H9 (cell line): ENCODE measurements at regions not wholly inside any gene's neighbourhood (a gene's known extent, or its start where the extent isn't known, plus 50 kb on each side); places are given as distances from the start of the nearest gene placed in this dataset.

Experiments used
- DNase-seq: peaks from one replicate; pipeline ENCODE4 v3.0.0-alpha.2; 2017
- H2AFZ ChIP-seq: one replicate; pipeline ENCODE4 v1.6.1; 2013; ENCODE audit warnings: mild to moderate bottlenecking, low read length, control low read depth, moderate library complexity
- H2AK5ac ChIP-seq: 2 replicates; pipeline ENCODE4 v1.6.1; 2013; ENCODE audit warnings: low read length, control low read depth, mixed read lengths; ENCODE audit not compliant: insufficient read length
- H2BK120ac ChIP-seq: one replicate; pipeline ENCODE4 v1.6.1; 2013; ENCODE audit warnings: low read depth, mild to moderate bottlenecking, low read length, control low read depth, inconsistent platforms; ENCODE audit not compliant: poor library complexity, severe bottlenecking
- H2BK12ac ChIP-seq: 2 replicates; pipeline ENCODE4 v1.6.1; 2013; ENCODE audit warnings: low read length, control low read depth, mixed read lengths, low read depth; ENCODE audit not compliant: insufficient read length
- H2BK15ac ChIP-seq: 2 replicates; pipeline ENCODE4 v1.6.1; 2013; ENCODE audit warnings: low read depth, low read length, control low read depth
- H2BK20ac ChIP-seq: one replicate; pipeline ENCODE4 v1.6.1; 2013; ENCODE audit warnings: low read depth, mild to moderate bottlenecking, low read length, control low read depth, inconsistent platforms; ENCODE audit not compliant: poor library complexity, severe bottlenecking
- H2BK5ac ChIP-seq: 2 replicates; pipeline ENCODE4 v1.6.1; 2013; ENCODE audit warnings: low read length, control low read depth, mixed read lengths; ENCODE audit not compliant: insufficient read length
- H3K14ac ChIP-seq: 2 replicates; pipeline ENCODE4 v1.6.1; 2013; ENCODE audit warnings: low read length, control low read depth; ENCODE audit not compliant: insufficient read depth
- H3K18ac ChIP-seq: 2 replicates; pipeline ENCODE4 v1.6.1; 2013; ENCODE audit warnings: low read depth, mild to moderate bottlenecking, mixed read lengths, low read length, control low read depth; ENCODE audit not compliant: insufficient read length
- H3K23ac ChIP-seq: 2 replicates; pipeline ENCODE4 v1.6.1; 2013; ENCODE audit warnings: low read length, control low read depth, mixed read lengths, low read depth; ENCODE audit not compliant: insufficient read length
- H3K23me2 ChIP-seq: 2 replicates; pipeline ENCODE4 v1.6.1; 2013; ENCODE audit warnings: low read depth, mild to moderate bottlenecking, mixed read lengths, low read length, control low read depth; ENCODE audit not compliant: insufficient read length, poor library complexity, severe bottlenecking
- H3K27ac ChIP-seq: 2 replicates; pipeline ENCODE4 v1.5.1; 2013; ENCODE audit warnings: low read length, control low read depth, mixed read lengths, low read depth; ENCODE audit not compliant: insufficient read length
- H3K27me3 ChIP-seq: 2 replicates; pipeline ENCODE4 v1.6.1; 2013; ENCODE audit warnings: low read length, control low read depth, inconsistent platforms; ENCODE audit not compliant: insufficient read depth
- H3K4ac ChIP-seq: 2 replicates; pipeline ENCODE4 v1.6.1; 2013; ENCODE audit warnings: low read depth, mild to moderate bottlenecking, control low read depth, inconsistent platforms, low read length, moderate library complexity
- H3K4me1 ChIP-seq: 2 replicates; pipeline ENCODE4 v1.6.1; 2013; ENCODE audit warnings: low read length, control low read depth, inconsistent platforms; ENCODE audit not compliant: insufficient read depth
- H3K4me2 ChIP-seq: 2 replicates; pipeline ENCODE4 v1.6.1; 2013; ENCODE audit warnings: low read length, control low read depth, mixed read lengths; ENCODE audit not compliant: insufficient read length, insufficient read depth
- H3K56ac ChIP-seq: 2 replicates; pipeline ENCODE4 v1.6.1; 2013; ENCODE audit warnings: low read depth, mild to moderate bottlenecking, mixed read lengths, low read length, control low read depth; ENCODE audit not compliant: insufficient read length
- H3K79me1 ChIP-seq: 2 replicates; pipeline ENCODE4 v1.6.1; 2013; ENCODE audit warnings: low read depth, mild to moderate bottlenecking, moderate library complexity, low read length, control low read depth, inconsistent platforms; ENCODE audit not compliant: insufficient read depth, poor library complexity, severe bottlenecking
- H3K79me2 ChIP-seq: 2 replicates; pipeline ENCODE4 v1.6.1; 2013; ENCODE audit warnings: low read length, control low read depth, inconsistent platforms; ENCODE audit not compliant: insufficient read depth
- H3K9ac ChIP-seq: 2 replicates; pipeline ENCODE4 v1.6.1; 2013; ENCODE audit warnings: low read length, control low read depth, mixed read lengths; ENCODE audit not compliant: insufficient read length; ENCODE audit errors: extremely low read depth
- H3K9me3 ChIP-seq: one replicate; pipeline ENCODE4 v1.6.1; 2013; ENCODE audit warnings: low read depth, low read length, inconsistent platforms; ENCODE audit not compliant: control insufficient read depth
- H3T11ph ChIP-seq: one replicate; pipeline ENCODE4 v1.6.1; 2013; ENCODE audit warnings: mild to moderate bottlenecking, low read length, control low read depth, inconsistent platforms
- H4K20me1 ChIP-seq: one replicate; pipeline ENCODE4 v1.6.1; 2013; ENCODE audit not compliant: control insufficient read depth, insufficient read length, insufficient read depth
- H4K5ac ChIP-seq: 2 replicates; pipeline ENCODE4 v1.6.1; 2013; ENCODE audit warnings: low read depth, mild to moderate bottlenecking, mixed read lengths, low read length, control low read depth; ENCODE audit not compliant: insufficient read length
- H4K8ac ChIP-seq: replicated peaks from 2 replicates; pipeline ENCODE4 v1.6.1; 2013; ENCODE audit warnings: low read length, control low read depth, mixed read lengths, low read depth; ENCODE audit not compliant: insufficient read length
- H4K91ac ChIP-seq: 2 replicates; pipeline ENCODE4 v1.6.1; 2013; ENCODE audit warnings: low read depth, mild to moderate bottlenecking, moderate library complexity, mixed read lengths, low read length, control low read depth; ENCODE audit not compliant: insufficient read length
- H3K27ac Mint-ChIP-seq, 3 experiments: 2 replicates in 2 of 3; 3 replicates in 1 of 3; pipeline ENCODE4 v1.8.0; 2020 to 2021; ENCODE audit warnings: mixed read lengths in 3 of 3, mild to moderate bottlenecking in 1 of 3, moderate library complexity in 1 of 3
- H3K27me3 Mint-ChIP-seq: 2 replicates; pipeline ENCODE4 v1.8.0; 2021; ENCODE audit warnings: low read depth, mild to moderate bottlenecking, moderate library complexity, mixed read lengths
- H3K36me3 Mint-ChIP-seq, 3 experiments: 2 replicates in 2 of 3; 3 replicates in 1 of 3; pipeline ENCODE4 v1.8.0; 2020 to 2021; ENCODE audit warnings: low read depth in 3 of 3, mixed read lengths in 3 of 3; ENCODE audit not compliant: insufficient read depth in 1 of 3
- H3K4me1 Mint-ChIP-seq, 2 experiments: 2 replicates each; pipeline ENCODE4 v1.8.0; 2020; ENCODE audit warnings: mixed read lengths in 2 of 2
- H3K4me3 Mint-ChIP-seq, 2 experiments: 2 replicates in 1 of 2; 3 replicates in 1 of 2; pipeline ENCODE4 v1.8.0; 2020 to 2021; ENCODE audit warnings: mild to moderate bottlenecking in 2 of 2, mixed read lengths in 2 of 2, moderate library complexity in 1 of 2
- H3K9me3 Mint-ChIP-seq, 2 experiments: 2 replicates in 1 of 2; 3 replicates in 1 of 2; pipeline ENCODE4 v1.8.0; 2020; ENCODE audit warnings: mild to moderate bottlenecking in 2 of 2, mixed read lengths in 2 of 2, moderate library complexity in 1 of 2
- WGBS: extraction: QIAGEN DNeasy Blood & Tissue Kit; methylation state at CpG from one replicate; pipeline ENCODE4 v1.1.7; 2013; ENCODE audit warnings: missing lambda C conversion rate, low lambda C conversion rate, mixed read lengths; ENCODE audit not compliant: insufficient read length; ENCODE audit errors: extremely low coverage; 5-methylcytosine and 5-hydroxymethylcytosine counted together
- TF ChIP-seq, protein P1 (sequence below): fragments of 200-600 bp; sonication (generic); conservative IDR thresholded peaks from 3 replicates; pipeline ENCODE4 v1.8.0; 2021; ENCODE audit warnings: antibody characterized with exemption, mild to moderate bottlenecking

DNA sequence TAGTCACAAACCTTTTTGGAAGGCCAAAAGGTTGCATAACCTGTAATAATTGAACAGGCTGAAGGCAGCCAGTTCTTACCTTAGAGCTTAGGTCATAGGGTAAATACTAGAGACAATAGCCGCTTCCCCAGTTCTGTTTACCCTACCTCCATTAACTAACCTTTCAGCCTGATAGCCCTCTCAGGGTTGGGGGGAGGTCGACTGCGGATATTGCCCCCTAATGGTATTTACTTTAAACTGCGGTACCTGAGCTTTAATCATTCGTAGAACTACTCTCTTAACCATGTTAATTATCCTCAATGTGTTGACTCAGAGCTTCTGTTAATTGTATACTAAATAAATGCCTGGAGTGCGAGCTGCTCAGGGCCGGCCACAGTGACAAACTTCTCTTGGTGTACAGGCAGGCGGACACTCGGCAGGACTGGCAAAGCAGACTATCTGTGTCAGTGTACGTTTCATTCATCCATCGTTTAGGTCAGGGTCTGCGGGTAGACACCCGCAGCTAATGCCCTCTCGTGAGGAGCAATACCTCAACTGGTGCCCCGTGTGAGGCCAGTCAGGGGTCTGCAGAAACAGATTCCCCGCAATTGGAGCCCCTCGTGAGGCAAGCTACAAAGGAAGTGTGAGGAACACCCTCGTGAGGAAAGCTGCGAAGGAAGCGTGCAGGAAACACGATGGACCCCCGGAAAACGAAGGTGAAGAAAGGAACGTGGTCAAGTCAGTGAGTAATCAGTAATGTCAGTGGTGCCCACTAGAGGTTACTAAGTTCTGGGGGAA lies 115.3 kb upstream of the SCN7A start:
- Mint-ChIP-seq H3K36me3 (peaks cover 0 to 5% (median 0%) of the 10 kb centered on the region in 3 experiments; a peak in 3 of 7 replicates), H3K9me3 (peaks cover 0 to 3% of the 10 kb centered on the region in 2 experiments; a peak in 2 of 5 replicates), H3K4me1 (peaks cover 29 to 39% of the 10 kb centered on the region in 2 experiments), H3K4me3 (no peak overlapping the region; a peak in 1 of 5 replicates), H3K27me3 (peaks cover 6% of the 10 kb centered on the region), H3K27ac (no peak overlapping the region)
- no peak overlapping the region for H2BK20ac ChIP-seq
- no peak overlapping the region for H4K8ac ChIP-seq
- H2BK5ac ChIP-seq = no peak overlapping the region
- no peak overlapping the region for H3K56ac ChIP-seq
- no peak overlapping the region for H2AK5ac ChIP-seq
- H3K23ac ChIP-seq = no peak overlapping the region
- H3K4me2 ChIP-seq = no peak overlapping the region
- no peak overlapping the region for H4K91ac ChIP-seq
- H3K23me2 ChIP-seq = no peaks in the 10 kb centered on the region
- H3K9ac ChIP-seq = no peak overlapping the region
- H2BK12ac ChIP-seq = no peak overlapping the region
- no peak overlapping the region for H3K27ac ChIP-seq
- TF ChIP-seq, protein P1, sequence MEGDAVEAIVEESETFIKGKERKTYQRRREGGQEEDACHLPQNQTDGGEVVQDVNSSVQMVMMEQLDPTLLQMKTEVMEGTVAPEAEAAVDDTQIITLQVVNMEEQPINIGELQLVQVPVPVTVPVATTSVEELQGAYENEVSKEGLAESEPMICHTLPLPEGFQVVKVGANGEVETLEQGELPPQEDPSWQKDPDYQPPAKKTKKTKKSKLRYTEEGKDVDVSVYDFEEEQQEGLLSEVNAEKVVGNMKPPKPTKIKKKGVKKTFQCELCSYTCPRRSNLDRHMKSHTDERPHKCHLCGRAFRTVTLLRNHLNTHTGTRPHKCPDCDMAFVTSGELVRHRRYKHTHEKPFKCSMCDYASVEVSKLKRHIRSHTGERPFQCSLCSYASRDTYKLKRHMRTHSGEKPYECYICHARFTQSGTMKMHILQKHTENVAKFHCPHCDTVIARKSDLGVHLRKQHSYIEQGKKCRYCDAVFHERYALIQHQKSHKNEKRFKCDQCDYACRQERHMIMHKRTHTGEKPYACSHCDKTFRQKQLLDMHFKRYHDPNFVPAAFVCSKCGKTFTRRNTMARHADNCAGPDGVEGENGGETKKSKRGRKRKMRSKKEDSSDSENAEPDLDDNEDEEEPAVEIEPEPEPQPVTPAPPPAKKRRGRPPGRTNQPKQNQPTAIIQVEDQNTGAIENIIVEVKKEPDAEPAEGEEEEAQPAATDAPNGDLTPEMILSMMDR = peak; percentile 54; the same call in 2 of the 3 replicates
- no peak overlapping the region for H3K14ac ChIP-seq
- no peak overlapping the region for H2BK120ac ChIP-seq
- H3T11ph ChIP-seq = no peak overlapping the region
- no peaks in the 10 kb centered on the region for H3K27me3 ChIP-seq
- H3K18ac ChIP-seq = peak overlapping the region; percentile 53
- H2AFZ ChIP-seq = no peak overlapping the region
- H4K20me1 ChIP-seq = no peaks in the 10 kb centered on the region
- DNase-seq = peak; percentile 50
- peaks cover 2% of the 10 kb centered on the region; the same call in 1 of the 2 replicates for H3K4me1 ChIP-seq
- H3K9me3 ChIP-seq = no peaks in the 10 kb centered on the region
- no peak overlapping the region for H3K4ac ChIP-seq
- no CpG with 5 or more reads among the region's 24 CpGs for WGBS
- no peak overlapping the region for H4K5ac ChIP-seq
- H3K79me1 ChIP-seq = no peaks in the 10 kb centered on the region
- no peaks in the 10 kb centered on the region for H3K79me2 ChIP-seq
- no peak overlapping the region for H2BK15ac ChIP-seq
